ENCODE measurements at regions not wholly inside any gene's neighbourhood (a gene's known extent, or its start where the extent isn't known, plus 50 kb on each side); places are given as distances from the start of the nearest gene placed in this dataset.
"Not testable (repeated sequence)": the region's sequence is repeated elsewhere in the genome, so short reads cannot be mapped to it uniquely, and the experiment has no call there.

GRCh38 chr3:542021-542420 lies 345.5 kb downstream of the CHL1 start:
- no peak for TF ChIP-seq CTCF (IDR thresholded peaks at IDR 0.05; ENCODE audit: insufficient read depth, missing control alignments)
- DNase-seq (ENCODE audit: insufficient read length, low spot score) (no peak), FAIRE-seq (no peak)

- TF ChIP-seq CTCF (IDR thresholded peaks at IDR 0.05; ENCODE audit: insufficient read depth, missing control alignments), result no peak
- DNase-seq (ENCODE audit: insufficient read length, low spot score) (no peak), FAIRE-seq (no peak)
Observed at GRCh38 chr3:549636-550035, 353.1 kb downstream of the CHL1 start.

- DNase-seq (ENCODE audit: insufficient read length, low spot score), result no peak
Observed at GRCh38 chr3:550471-550870, 353.9 kb downstream of the CHL1 start.

GRCh38 chr3:557972-558371 lies 361.4 kb downstream of the CHL1 start:
- no peak for TF ChIP-seq CTCF (IDR thresholded peaks at IDR 0.05; ENCODE audit: insufficient read depth, missing control alignments)
- no peak for DNase-seq (ENCODE audit: insufficient read length, low spot score)
- no peak for FAIRE-seq

More at GRCh38 chr3:550471-550870, 353.9 kb downstream of the CHL1 start:
- peak; percentile 38 for FAIRE-seq
- TF ChIP-seq CTCF (IDR thresholded peaks at IDR 0.05; ENCODE audit: insufficient read depth, missing control alignments), result no peak

GRCh38 chr3:567488-568185 lies 371.1 kb downstream of the CHL1 start:
- TF ChIP-seq CTCF (IDR thresholded peaks at IDR 0.05; ENCODE audit: insufficient read depth, missing control alignments), result no peak
- DNase-seq (ENCODE audit: insufficient read length, low spot score) (no peak), FAIRE-seq (no peak)

- DNase-seq (ENCODE audit: insufficient read length, low spot score); FAIRE-seq: not testable (repeated sequence)
Observed at GRCh38 chr3:579529-579928, 383.0 kb downstream of the CHL1 start.

- DNase-seq (ENCODE audit: insufficient read length, low spot score); FAIRE-seq: not testable (repeated sequence)
Observed at GRCh38 chr3:589066-589465, 392.5 kb downstream of the CHL1 start.

GRCh38 chr3:597304-597703 lies 400.7 kb downstream of the CHL1 start:
- not testable (repeated sequence) for DNase-seq (ENCODE audit: insufficient read length, low spot score); FAIRE-seq

- FAIRE-seq; DNase-seq (ENCODE audit: insufficient read length, low spot score): not testable (repeated sequence)
Observed at GRCh38 chr3:597746-598145, 401.2 kb downstream of the CHL1 start.

GRCh38 chr3:607480-607879 lies 410.9 kb downstream of the CHL1 start:
- FAIRE-seq; DNase-seq (ENCODE audit: insufficient read length, low spot score): not testable (repeated sequence)

Measured in D721Med (cell line).